H1 (cell line): ENCODE measurements at regions not wholly inside any gene's neighbourhood (a gene's known extent, or its start where the extent isn't known, plus 50 kb on each side); places are given as distances from the start of the nearest gene placed in this dataset.

Source experiments
- CTCF ChIA-PET: fragments of 300-600 bp; sonication (Branson Sonifier 250); formaldehyde crosslinking; loops from one replicate; lab custom pipeline; 2021; ENCODE audit not compliant: partially characterized antibody; lab: Charles Lee
- POLR2A ChIA-PET: fragments of 300-600 bp; sonication (Branson Sonifier 250); formaldehyde crosslinking; loops from one replicate; lab custom pipeline; 2021; ENCODE audit warnings: inconsistent platforms; ENCODE audit not compliant: partially characterized antibody; lab: Charles Lee
- DNase-seq, 2 experiments: peaks; one replicate each; pipeline versions ENCODE4 v3.0.0 to v3.0.0-alpha.2; 2010 to 2022; ENCODE audit warnings: low spot score in 2 of 2, low read depth in 1 of 2, mixed read lengths in 1 of 2
- FAIRE-seq: peaks from 2 replicates; lab custom pipeline; 2011; peaks lifted over from hg19 to GRCh38; lab: Jason Lieb, UNC
- H2AFZ ChIP-seq: 2 replicates; pipeline ENCODE4 v1.8.1; 2012; ENCODE audit warnings: low read length, inconsistent platforms
- H2AK5ac ChIP-seq: 2 replicates; pipeline ENCODE4 v1.6.1; 2013; ENCODE audit warnings: low read depth, low read length
- H2BK120ac ChIP-seq: replicated peaks from 2 replicates; pipeline ENCODE3; 2013; ENCODE audit warnings: low read depth, low read length, inconsistent platforms
- H2BK12ac ChIP-seq: 2 replicates; pipeline ENCODE4 v1.6.1; 2013; ENCODE audit warnings: low read depth, low read length
- H2BK15ac ChIP-seq: 2 replicates; pipeline ENCODE4 v1.6.1; 2013; ENCODE audit warnings: low read length
- H2BK20ac ChIP-seq: 2 replicates; pipeline ENCODE4 v1.6.1; 2013; ENCODE audit warnings: low read length
- H2BK5ac ChIP-seq: 2 replicates; pipeline ENCODE4 v1.6.1; 2013; ENCODE audit warnings: low read depth, low read length
- H3K14ac ChIP-seq: 2 replicates; pipeline ENCODE4 v1.6.1; 2013; ENCODE audit warnings: inconsistent platforms; ENCODE audit not compliant: insufficient read length
- H3K18ac ChIP-seq: 2 replicates; pipeline ENCODE4 v1.6.1; 2013; ENCODE audit warnings: low read length; ENCODE audit errors: extremely low read depth
- H3K23ac ChIP-seq: 2 replicates; pipeline ENCODE4 v1.6.1; 2013; ENCODE audit warnings: inconsistent platforms; ENCODE audit not compliant: insufficient read length
- H3K23me2 ChIP-seq: 2 replicates; pipeline ENCODE4 v1.6.1; 2013; ENCODE audit warnings: low read depth, low read length
- H3K27ac ChIP-seq: 2 replicates; pipeline ENCODE4 v1.6.1; 2011; ENCODE audit warnings: low read depth, low read length, inconsistent platforms
- H3K27me3 ChIP-seq, 4 experiments: replicated peaks in 1 of 4; 1 replicate in 1 of 4; 2 replicates in 3 of 4; pipeline versions ENCODE4 v1.6.1 to v1.8.1; 2011 to 2013; ENCODE audit warnings: low read length in 3 of 4, mild to moderate bottlenecking in 3 of 4, inconsistent platforms in 2 of 4, mixed read lengths in 2 of 4, moderate library complexity in 1 of 4; ENCODE audit not compliant: control insufficient read depth in 3 of 4, insufficient read depth in 3 of 4; ENCODE audit errors: extremely low read depth in 1 of 4
- H3K36me3 ChIP-seq, 4 experiments: 2 replicates each; pipeline versions ENCODE4 v1.6.1 to v1.8.1; 2011 to 2013; ENCODE audit warnings: mild to moderate bottlenecking in 4 of 4, low read length in 3 of 4, moderate library complexity in 2 of 4, control low read depth in 1 of 4, inconsistent platforms in 1 of 4; ENCODE audit not compliant: insufficient read depth in 4 of 4, control insufficient read depth in 2 of 4
- H3K4ac ChIP-seq: replicated peaks from 2 replicates; pipeline ENCODE3; 2013; ENCODE audit warnings: low read length, low read depth, mixed read lengths, inconsistent platforms; ENCODE audit not compliant: insufficient read length
- H3K4me1 ChIP-seq, 4 experiments: replicated peaks in 1 of 4; 1 replicate in 1 of 4; 2 replicates in 3 of 4; pipeline versions ENCODE4 v1.6.1 to v1.8.1; 2011 to 2013; ENCODE audit warnings: low read length in 3 of 4, inconsistent platforms in 2 of 4, mixed read lengths in 1 of 4; ENCODE audit not compliant: insufficient read depth in 4 of 4, control insufficient read depth in 3 of 4
- H3K4me2 ChIP-seq, 2 experiments: 2 replicates each; pipeline versions ENCODE4 v1.6.1 to v1.8.1; 2011 to 2013; ENCODE audit warnings: low read depth in 2 of 2, low read length in 2 of 2, control low read depth in 1 of 2, inconsistent platforms in 1 of 2, mild to moderate bottlenecking in 1 of 2; ENCODE audit not compliant: insufficient read depth in 1 of 2
- H3K4me3 ChIP-seq, 4 experiments: fragments of 200-600, 300-600 bp in 1 of 4; sonication (generic), shearing (Covaris generic), sonication (Bioruptor Twin) in 1 of 4; 2 replicates each; pipeline versions ENCODE4 v1.5.1 to v1.8.1; 2011 to 2016; ENCODE audit warnings: low read length in 4 of 4, low read depth in 3 of 4, control low read depth in 2 of 4, inconsistent platforms in 2 of 4, mild to moderate bottlenecking in 2 of 4, mixed read lengths in 1 of 4, moderate library complexity in 1 of 4; ENCODE audit not compliant: insufficient read depth in 2 of 4; ENCODE audit errors: extremely low read depth in 1 of 4
- H3K56ac ChIP-seq: replicated peaks from 2 replicates; pipeline ENCODE3; 2013; ENCODE audit warnings: low read depth, mild to moderate bottlenecking, mixed read lengths, low read length, inconsistent platforms; ENCODE audit not compliant: insufficient read length
- H3K79me1 ChIP-seq: 2 replicates; pipeline ENCODE4 v1.6.1; 2013; ENCODE audit warnings: low read depth, low read length, control low read depth
- H3K79me2 ChIP-seq, 2 experiments: 2 replicates each; pipeline versions ENCODE4 v1.6.1 to v1.8.1; 2012 to 2013; ENCODE audit warnings: low read length in 2 of 2, mild to moderate bottlenecking in 2 of 2, inconsistent platforms in 1 of 2; ENCODE audit not compliant: insufficient read depth in 2 of 2, control insufficient read depth in 1 of 2
- H3K9ac ChIP-seq, 4 experiments: replicated peaks in 1 of 4; 1 replicate in 1 of 4; 2 replicates in 3 of 4; pipeline versions ENCODE4 v1.6.1 to v1.8.1; 2011 to 2013; ENCODE audit warnings: low read depth in 3 of 4, low read length in 3 of 4, control low read depth in 2 of 4, mild to moderate bottlenecking in 2 of 4, moderate library complexity in 2 of 4, inconsistent platforms in 1 of 4; ENCODE audit errors: extremely low read depth in 1 of 4
- H3K9me3 ChIP-seq, 2 experiments: 2 replicates each; pipeline versions ENCODE4 v1.6.1 to v1.8.1; 2012 to 2013; ENCODE audit warnings: mild to moderate bottlenecking in 2 of 2, moderate library complexity in 2 of 2, control low read depth in 1 of 2, inconsistent platforms in 1 of 2, low read depth in 1 of 2, low read length in 1 of 2, mixed read lengths in 1 of 2; ENCODE audit not compliant: insufficient read depth in 2 of 2
- H4K20me1 ChIP-seq, 2 experiments: replicated peaks in 1 of 2; 2 replicates each; pipeline versions ENCODE3 to v1.8.1; 2011 to 2013; ENCODE audit warnings: inconsistent platforms in 2 of 2, low read length in 2 of 2, mild to moderate bottlenecking in 1 of 2; ENCODE audit not compliant: insufficient read depth in 2 of 2, control insufficient read depth in 1 of 2
- H4K5ac ChIP-seq: 2 replicates; pipeline ENCODE4 v1.6.1; 2013; ENCODE audit warnings: low read length, low read depth, mixed read lengths, inconsistent platforms; ENCODE audit not compliant: insufficient read length
- H4K8ac ChIP-seq: 2 replicates; pipeline ENCODE4 v1.8.0; 2013; ENCODE audit warnings: mild to moderate bottlenecking, moderate library complexity, low read length, inconsistent platforms; ENCODE audit not compliant: insufficient read depth; ENCODE audit errors: extremely low read depth
- H4K91ac ChIP-seq: replicated peaks from 2 replicates; pipeline ENCODE3; 2013; ENCODE audit warnings: low read length, mixed read lengths, inconsistent platforms; ENCODE audit not compliant: insufficient read length
- CREB1 ChIP-seq: IDR thresholded peaks from 2 replicates; pipeline ENCODE4 v1.6.1; 2012; ENCODE audit warnings: inconsistent platforms
- EZH2 ChIP-seq: fragments of 200-600 bp; sonication (generic); IDR thresholded peaks from 2 replicates; pipeline ENCODE4 v1.7.1; 2012; ENCODE audit warnings: low read depth, mild to moderate bottlenecking, moderate library complexity, low read length, inconsistent platforms; ENCODE audit not compliant: severe bottlenecking
- GTF2F1 ChIP-seq: IDR thresholded peaks from 2 replicates; pipeline ENCODE4 v1.6.1; 2012; ENCODE audit warnings: low read depth, low read length, improper control_type of control experiment, borderline replicate concordance
- JUND ChIP-seq: IDR thresholded peaks from 2 replicates; pipeline ENCODE4 v1.6.1; 2011; ENCODE audit warnings: mild to moderate bottlenecking, improper control_type of control experiment, low read length
- KDM4A ChIP-seq: IDR thresholded peaks from one replicate; pipeline ENCODE4 v1.7.1; 2012; ENCODE audit warnings: low read depth, mild to moderate bottlenecking, moderate library complexity, low read length, inconsistent platforms; ENCODE audit not compliant: severe bottlenecking
- KDM5A ChIP-seq: fragments of 200-600 bp; IDR thresholded peaks from 2 replicates; pipeline ENCODE4 v1.7.1; 2012; ENCODE audit warnings: mild to moderate bottlenecking, low read length, inconsistent platforms, mixed read lengths
- NRF1 ChIP-seq: IDR thresholded peaks from 2 replicates; pipeline ENCODE4 v1.6.1; 2011; ENCODE audit warnings: mild to moderate bottlenecking, low read depth, low read length, improper control_type of control experiment
- POLR2A ChIP-seq, 2 experiments: IDR thresholded peaks; 1 replicate in 1 of 2; 2 replicates in 1 of 2; pipeline ENCODE4 v1.6.1; 2011; ENCODE audit warnings: low read depth in 2 of 2, low read length in 2 of 2, mild to moderate bottlenecking in 2 of 2; ENCODE audit errors: control extremely low read depth in 1 of 2
- RXRA ChIP-seq: IDR thresholded peaks from 2 replicates; pipeline ENCODE4 v1.6.1; 2011; ENCODE audit warnings: low read depth, mild to moderate bottlenecking, low read length, moderate library complexity; ENCODE audit not compliant: insufficient read depth
- SAP30 ChIP-seq: fragments of 300-600 bp; sonication (generic); IDR thresholded peaks from 2 replicates; pipeline ENCODE4 v1.7.1; 2012; ENCODE audit warnings: low read length, moderate library complexity, mild to moderate bottlenecking, inconsistent platforms; ENCODE audit not compliant: insufficient read depth, insufficient replicate concordance
- SUZ12 ChIP-seq: fragments of 200-600 bp; sonication (generic); IDR thresholded peaks from 2 replicates; pipeline ENCODE4 v1.6.1; 2012; ENCODE audit warnings: mild to moderate bottlenecking, inconsistent platforms, low read length, moderate library complexity, mixed read lengths
- TAF7 ChIP-seq: optimal IDR thresholded peaks from 2 replicates; pipeline ENCODE3; 2011; ENCODE audit warnings: low read depth, mild to moderate bottlenecking, inconsistent platforms, low read length, moderate library complexity, borderline replicate concordance
- WGBS, 2 experiments: shearing (Covaris generic) in 1 of 2; methylation state at CpG; one replicate each; pipeline versions ENCODE4 v1.1.6 to v1.1.7; 2013 to 2015; ENCODE audit warnings: low lambda C conversion rate in 2 of 2, mixed read lengths in 2 of 2, inconsistent platforms in 1 of 2, low coverage in 1 of 2, missing lambda C conversion rate in 1 of 2; ENCODE audit not compliant: insufficient replicate concordance in 2 of 2, insufficient coverage in 1 of 2, insufficient read length in 1 of 2; ENCODE audit errors: extremely low coverage in 1 of 2, missing lambda C conversion rate in 1 of 2; 5-methylcytosine and 5-hydroxymethylcytosine counted together
- TF ChIP-seq, protein P1 (sequence below): IDR thresholded peaks from 2 replicates; pipeline ENCODE4 v1.6.1; 2011; ENCODE audit warnings: low read length, improper control_type of control experiment

DNA sequence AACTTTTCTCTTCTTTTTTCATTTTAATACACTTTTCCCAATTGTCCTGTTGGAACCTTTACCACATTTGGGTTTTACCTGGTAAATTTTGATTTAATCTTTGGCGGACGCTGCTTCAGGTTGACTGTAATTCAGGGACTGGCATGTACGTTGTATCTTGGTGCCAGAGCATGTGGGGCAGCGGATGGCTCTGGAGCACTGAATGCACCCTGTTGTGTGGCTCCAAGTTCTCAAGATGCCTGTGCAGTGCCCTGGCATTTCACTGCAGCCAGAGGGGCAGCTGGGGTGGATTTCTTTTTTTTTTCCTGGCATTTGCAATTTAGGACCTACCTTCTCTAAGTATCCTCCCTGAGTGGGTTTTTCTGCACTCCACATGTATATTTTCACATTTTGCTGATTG, 242.2 kb downstream of the BLID start:
- TF ChIP-seq SUZ12 (no peak), JUND (no peak), POLR2A (IDR thresholded peaks at IDR 0.05; ENCODE audit: control extremely low read depth in 1 of 2, low read depth in 2 of 2, low read length in 2 of 2) (no peak), CREB1 (no peak), TAF7 (no peak), EZH2 (no peak), NRF1 (no peak), KDM5A (no peak), SAP30 (no peak), RXRA (no peak), KDM4A (no peak), GTF2F1 (no peak)
- TF ChIP-seq, protein P1, sequence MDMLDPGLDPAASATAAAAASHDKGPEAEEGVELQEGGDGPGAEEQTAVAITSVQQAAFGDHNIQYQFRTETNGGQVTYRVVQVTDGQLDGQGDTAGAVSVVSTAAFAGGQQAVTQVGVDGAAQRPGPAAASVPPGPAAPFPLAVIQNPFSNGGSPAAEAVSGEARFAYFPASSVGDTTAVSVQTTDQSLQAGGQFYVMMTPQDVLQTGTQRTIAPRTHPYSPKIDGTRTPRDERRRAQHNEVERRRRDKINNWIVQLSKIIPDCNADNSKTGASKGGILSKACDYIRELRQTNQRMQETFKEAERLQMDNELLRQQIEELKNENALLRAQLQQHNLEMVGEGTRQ: no peak
- H3K36me3 ChIP-seq: no peaks in the 10 kb centered on the region
- H4K5ac ChIP-seq: no peak overlapping the region
- FAIRE-seq (no peak), DNase-seq (no peak)
- no peak overlapping the region for H3K4ac ChIP-seq
- POLR2A ChIA-PET: no interaction called here
- no peak overlapping the region for H2AK5ac ChIP-seq
- no peak overlapping the region for H4K8ac ChIP-seq
- 93% methylated on average over 4 of the region's 4 CpGs; no CpG with 5 or more reads in 1 of the 2 experiments for WGBS, 2 experiments
- H4K20me1 ChIP-seq: no peaks in the 10 kb centered on the region
- H2BK12ac ChIP-seq: no peak overlapping the region
- H3K79me2 ChIP-seq: no peaks in the 10 kb centered on the region
- H3K4me2 ChIP-seq: no peak overlapping the region
- H3K4me3 ChIP-seq: no peak overlapping the region
- H2BK15ac ChIP-seq: no peak overlapping the region
- H3K79me1 ChIP-seq: no peaks in the 10 kb centered on the region
- no peak overlapping the region for H3K14ac ChIP-seq
- H3K9ac ChIP-seq: no peak overlapping the region
- no peaks in the 10 kb centered on the region for H3K27me3 ChIP-seq
- H3K23ac ChIP-seq: no peak overlapping the region
- H3K27ac ChIP-seq: no peak overlapping the region
- no peak overlapping the region for H2BK120ac ChIP-seq
- no peak overlapping the region for H4K91ac ChIP-seq
- H3K18ac ChIP-seq: no peak overlapping the region
- H3K4me1 ChIP-seq: no peaks in the 10 kb centered on the region
- H3K9me3 ChIP-seq: no peaks in the 10 kb centered on the region
- no peak overlapping the region for H2BK5ac ChIP-seq
- peaks cover 2% of the 10 kb centered on the region; the same call in 1 of the 2 replicates for H3K23me2 ChIP-seq
- no peak overlapping the region for H3K56ac ChIP-seq
- no peak overlapping the region for H2BK20ac ChIP-seq
- H2AFZ ChIP-seq: no peak overlapping the region
- CTCF ChIA-PET: no interaction called here
